Astrocyte (in vitro differentiated cells and primary cell): ENCODE measurements at regions not wholly inside any gene's neighbourhood (a gene's known extent, or its start where the extent isn't known, plus 50 kb on each side); places are given as distances from the start of the nearest gene placed in this dataset.

Experiments used
- CTCF ChIP-seq: IDR thresholded peaks from 2 replicates; pipeline ENCODE4 v1.5.1; 2011; ENCODE audit warnings: low read depth, mild to moderate bottlenecking, inconsistent platforms, low read length, moderate library complexity; ENCODE audit not compliant: insufficient read depth
- EZH2 ChIP-seq: IDR thresholded peaks from 2 replicates; pipeline ENCODE4 v1.6.1; 2012; ENCODE audit warnings: mild to moderate bottlenecking, low read length, inconsistent platforms; ENCODE audit not compliant: insufficient read depth

- no peak for TF ChIP-seq CTCF
- no peak for TF ChIP-seq EZH2
Observed at GRCh38 chr11:129528296-129528695, 152.6 kb downstream of the BARX2 start.
